ENCODE measurements at regions not wholly inside any gene's neighbourhood (a gene's known extent, or its start where the extent isn't known, plus 50 kb on each side); places are given as distances from the start of the nearest gene placed in this dataset.
A peak's percentile ranks its signal among the peaks of the same experiment; 100 is the strongest.

- no peak for DNase-seq
Observed at GRCh38 chr6:21486115-21486514, 107.4 kb upstream of the SOX4 start.

- no peak for DNase-seq
Observed at GRCh38 chr6:21489826-21490225, 103.7 kb upstream of the SOX4 start.

- no peak for DNase-seq
Observed at GRCh38 chr6:21491955-21492354, 101.6 kb upstream of the SOX4 start.

GRCh38 chr6:21494505-21494904 lies 99.0 kb upstream of the SOX4 start:
- DNase-seq = no peak

GRCh38 chr6:21496196-21496595 lies 97.4 kb upstream of the SOX4 start:
- no peak for DNase-seq

GRCh38 chr6:21496706-21497105 lies 96.8 kb upstream of the SOX4 start:
- DNase-seq = no peak

- DNase-seq = peak; percentile 26
Observed at GRCh38 chr6:21500314-21501020, 93.1 kb upstream of the SOX4 start.

GRCh38 chr6:21501021-21501354 lies 92.6 kb upstream of the SOX4 start:
- peak; percentile 87 for DNase-seq

GRCh38 chr6:21501815-21502214 lies 91.7 kb upstream of the SOX4 start:
- DNase-seq = no peak

GRCh38 chr6:21502682-21503081 lies 90.9 kb upstream of the SOX4 start:
- no peak for DNase-seq

GRCh38 chr6:21504790-21505189 lies 88.8 kb upstream of the SOX4 start:
- DNase-seq = no peak

GRCh38 chr6:21505574-21505990 lies 88.0 kb upstream of the SOX4 start:
- no peak for DNase-seq

- no peak for DNase-seq
Observed at GRCh38 chr6:21506126-21506525, 87.4 kb upstream of the SOX4 start.

GRCh38 chr6:21507811-21508210 lies 85.7 kb upstream of the SOX4 start:
- no peak for DNase-seq

- no peak for DNase-seq
Observed at GRCh38 chr6:21508753-21509152, 84.8 kb upstream of the SOX4 start.

- no peak for DNase-seq
Observed at GRCh38 chr6:21511891-21512550, 81.5 kb upstream of the SOX4 start.

- DNase-seq = no peak
Observed at GRCh38 chr6:21514288-21514687, 79.3 kb upstream of the SOX4 start.

GRCh38 chr6:21518317-21518716 lies 75.2 kb upstream of the SOX4 start:
- DNase-seq = no peak

- DNase-seq = no peak
Observed at GRCh38 chr6:21519642-21520041, 73.9 kb upstream of the SOX4 start.

GRCh38 chr6:21521276-21521675 lies 72.3 kb upstream of the SOX4 start:
- DNase-seq = no peak

- no peak for DNase-seq
Observed at GRCh38 chr6:21522143-21522747, 71.3 kb upstream of the SOX4 start.

- DNase-seq = no peak
Observed at GRCh38 chr6:21522797-21523456, 70.6 kb upstream of the SOX4 start.

GRCh38 chr6:21523652-21524051 lies 69.9 kb upstream of the SOX4 start:
- DNase-seq = no peak

GRCh38 chr6:21524201-21524600 lies 69.3 kb upstream of the SOX4 start:
- no peak for DNase-seq

Measured in NCI-H510A (cell line).